ENCODE measurements at regions not wholly inside any gene's neighbourhood (a gene's known extent, or its start where the extent isn't known, plus 50 kb on each side); places are given as distances from the start of the nearest gene placed in this dataset.

DNA sequence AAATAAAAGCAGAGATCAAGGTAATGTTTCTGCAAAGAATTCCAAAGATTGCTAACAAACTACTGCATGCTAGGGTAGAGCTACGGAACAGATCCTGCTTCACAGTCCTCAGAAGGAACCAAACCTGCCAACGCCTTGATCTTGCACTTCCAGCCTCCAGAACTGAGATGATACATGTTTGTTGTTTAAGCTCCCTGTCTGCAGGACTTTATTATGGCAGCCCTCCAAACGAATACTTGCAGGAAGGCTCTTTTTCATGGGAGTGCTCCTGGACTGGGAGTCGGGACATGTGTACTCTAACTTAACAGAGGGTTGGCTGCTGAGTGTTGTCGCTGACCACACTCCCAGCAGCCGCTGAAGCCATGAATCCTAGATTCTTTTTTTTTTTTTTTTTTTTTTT is 808.8 kb upstream of the EEF2KMT start:
- ChIA-PET POLR2A (no interaction called here), CTCF (ENCODE audit: unreplicated experiment) (no interaction called here)
- no peaks in the 10 kb centered on the region for H3K9me2 ChIP-seq (ENCODE audit: insufficient read depth, low read length)
- H3K4me2 ChIP-seq (ENCODE audit: low read length) = no peak overlapping the region
- no peak overlapping the region for H3K27ac ChIP-seq (ENCODE audit: low read depth, low read length, poor library complexity, severe bottlenecking)
- no TSS peak for BruUV-seq (replicated peaks)
- no peak overlapping the region for H3K4me3 ChIP-seq (ENCODE audit: low read depth, low read length, poor library complexity, severe bottlenecking)
- no peaks in the 10 kb centered on the region for H4K20me1 ChIP-seq (ENCODE audit: insufficient read depth, low read length)
- no peaks in the 10 kb centered on the region for H3K36me3 ChIP-seq (ENCODE audit: insufficient read depth, low read length)
- H3K79me2 ChIP-seq (ENCODE audit: insufficient read depth, low read depth, low read length) = no peaks in the 10 kb centered on the region
- H2AFZ ChIP-seq (ENCODE audit: low read length) = no peak overlapping the region
- no peaks in the 10 kb centered on the region for H3K9me3 ChIP-seq (ENCODE audit: low read length)
- no peak for DNase-seq (ENCODE audit: low spot score)
- intact Hi-C loops (cut with micrococcal nuclease; ENCODE audit: unreplicated experiment) = no loop called here
- TF ChIP-seq, protein P1, sequence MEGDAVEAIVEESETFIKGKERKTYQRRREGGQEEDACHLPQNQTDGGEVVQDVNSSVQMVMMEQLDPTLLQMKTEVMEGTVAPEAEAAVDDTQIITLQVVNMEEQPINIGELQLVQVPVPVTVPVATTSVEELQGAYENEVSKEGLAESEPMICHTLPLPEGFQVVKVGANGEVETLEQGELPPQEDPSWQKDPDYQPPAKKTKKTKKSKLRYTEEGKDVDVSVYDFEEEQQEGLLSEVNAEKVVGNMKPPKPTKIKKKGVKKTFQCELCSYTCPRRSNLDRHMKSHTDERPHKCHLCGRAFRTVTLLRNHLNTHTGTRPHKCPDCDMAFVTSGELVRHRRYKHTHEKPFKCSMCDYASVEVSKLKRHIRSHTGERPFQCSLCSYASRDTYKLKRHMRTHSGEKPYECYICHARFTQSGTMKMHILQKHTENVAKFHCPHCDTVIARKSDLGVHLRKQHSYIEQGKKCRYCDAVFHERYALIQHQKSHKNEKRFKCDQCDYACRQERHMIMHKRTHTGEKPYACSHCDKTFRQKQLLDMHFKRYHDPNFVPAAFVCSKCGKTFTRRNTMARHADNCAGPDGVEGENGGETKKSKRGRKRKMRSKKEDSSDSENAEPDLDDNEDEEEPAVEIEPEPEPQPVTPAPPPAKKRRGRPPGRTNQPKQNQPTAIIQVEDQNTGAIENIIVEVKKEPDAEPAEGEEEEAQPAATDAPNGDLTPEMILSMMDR (conservative IDR thresholded peaks at IDR 0.05; ENCODE audit: low read length) = no peak
- TF ChIP-seq EZH2phosphoT487 (IDR thresholded peaks at IDR 0.05; ENCODE audit: borderline replicate concordance, low read depth, low read length) = no peak
- no peaks in the 10 kb centered on the region for H3K4me1 ChIP-seq (ENCODE audit: insufficient read depth, low read length, poor library complexity, severe bottlenecking)

DNA sequence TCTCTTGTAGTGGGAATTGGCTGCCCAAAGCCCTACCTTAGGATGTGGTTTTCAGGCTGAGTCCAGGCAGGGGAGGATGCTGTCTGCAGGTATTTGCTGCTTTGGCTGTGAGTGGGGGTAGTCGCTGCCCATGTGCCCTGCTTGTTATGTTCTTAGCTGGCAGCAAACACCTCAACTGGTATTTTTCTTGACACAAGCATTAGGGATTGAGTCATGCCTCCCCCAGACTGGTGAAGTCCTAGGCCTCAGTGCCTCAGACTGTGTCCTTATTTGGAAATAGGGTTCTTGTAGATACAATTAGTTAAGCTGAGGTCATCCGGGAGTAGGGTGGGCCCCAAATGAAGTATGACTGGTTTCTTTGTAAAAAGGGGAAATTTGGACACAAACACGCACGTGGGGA is 808.3 kb upstream of the EEF2KMT start:
- TF ChIP-seq, protein P1 (conservative IDR thresholded peaks at IDR 0.05; ENCODE audit: low read length) = no peak
- no peak for TF ChIP-seq EZH2phosphoT487 (IDR thresholded peaks at IDR 0.05; ENCODE audit: borderline replicate concordance, low read depth, low read length)
- no peaks in the 10 kb centered on the region for H3K9me2 ChIP-seq (ENCODE audit: insufficient read depth, low read length)
- H2AFZ ChIP-seq (ENCODE audit: low read length) = no peak overlapping the region
- no peaks in the 10 kb centered on the region for H3K79me2 ChIP-seq (ENCODE audit: insufficient read depth, low read depth, low read length)
- DNase-seq (ENCODE audit: low spot score) = no peak
- POLR2A ChIA-PET = no interaction called here
- H4K20me1 ChIP-seq (ENCODE audit: insufficient read depth, low read length) = no peaks in the 10 kb centered on the region
- BruUV-seq (replicated peaks) = no TSS peak
- H3K4me3 ChIP-seq (ENCODE audit: low read depth, low read length, poor library complexity, severe bottlenecking) = no peak overlapping the region
- no peaks in the 10 kb centered on the region for H3K36me3 ChIP-seq (ENCODE audit: insufficient read depth, low read length)
- no peaks in the 10 kb centered on the region for H3K9me3 ChIP-seq (ENCODE audit: low read length)
- no peak overlapping the region for H3K27ac ChIP-seq (ENCODE audit: low read depth, low read length, poor library complexity, severe bottlenecking)
- no peak overlapping the region for H3K4me2 ChIP-seq (ENCODE audit: low read length)
- no peaks in the 10 kb centered on the region for H3K4me1 ChIP-seq (ENCODE audit: insufficient read depth, low read length, poor library complexity, severe bottlenecking)
- CTCF ChIA-PET (ENCODE audit: unreplicated experiment) = no interaction called here
- intact Hi-C loops (cut with micrococcal nuclease; ENCODE audit: unreplicated experiment) = no loop called here

DNA sequence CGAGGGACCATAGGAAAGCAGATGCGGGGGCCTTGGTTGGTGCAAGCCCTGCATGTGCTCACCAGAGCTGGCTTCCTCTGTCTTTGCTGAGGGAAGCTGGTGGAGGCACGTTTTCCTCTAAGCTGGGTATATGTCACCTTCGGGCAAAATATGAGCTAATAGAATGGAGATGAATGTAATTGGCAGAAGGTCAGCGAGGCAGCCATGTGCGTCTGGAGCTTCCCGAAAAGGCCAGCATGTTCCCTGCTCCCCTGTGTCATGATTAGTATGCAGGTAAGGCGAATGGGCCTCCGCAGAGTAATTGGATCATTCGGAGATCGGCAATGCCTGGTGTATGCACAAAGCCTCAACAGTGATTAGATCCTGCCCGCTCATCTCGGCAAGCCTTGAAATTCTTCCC is 806.2 kb upstream of the EEF2KMT start:
- POLR2A ChIA-PET = no interaction called here
- intact Hi-C loops (cut with micrococcal nuclease; ENCODE audit: unreplicated experiment) = no loop called here

More for the DNA sequence above, 806.2 kb upstream of the EEF2KMT start:
- no peak overlapping the region for H3K4me2 ChIP-seq (ENCODE audit: low read length)
- no peaks in the 10 kb centered on the region for H3K9me2 ChIP-seq (ENCODE audit: insufficient read depth, low read length)
- no peaks in the 10 kb centered on the region for H3K4me1 ChIP-seq (ENCODE audit: insufficient read depth, low read length, poor library complexity, severe bottlenecking)
- CTCF ChIA-PET (ENCODE audit: unreplicated experiment) = no interaction called here
- no peaks in the 10 kb centered on the region for H4K20me1 ChIP-seq (ENCODE audit: insufficient read depth, low read length)
- no peak overlapping the region for H2AFZ ChIP-seq (ENCODE audit: low read length)
- no peak overlapping the region for H3K4me3 ChIP-seq (ENCODE audit: low read depth, low read length, poor library complexity, severe bottlenecking)
- H3K27ac ChIP-seq (ENCODE audit: low read depth, low read length, poor library complexity, severe bottlenecking) = no peak overlapping the region
- BruUV-seq (replicated peaks) = no TSS peak
- H3K9me3 ChIP-seq (ENCODE audit: low read length) = no peaks in the 10 kb centered on the region
- TF ChIP-seq, protein P1 (conservative IDR thresholded peaks at IDR 0.05; ENCODE audit: low read length) = no peak
- no peaks in the 10 kb centered on the region for H3K36me3 ChIP-seq (ENCODE audit: insufficient read depth, low read length)
- no peaks in the 10 kb centered on the region for H3K79me2 ChIP-seq (ENCODE audit: insufficient read depth, low read depth, low read length)
- no peak for DNase-seq (ENCODE audit: low spot score)
